ENCODE measurements at regions not wholly inside any gene's neighbourhood (a gene's known extent, or its start where the extent isn't known, plus 50 kb on each side); places are given as distances from the start of the nearest gene placed in this dataset.

GRCh38 chr5:98108497-98108896, 665.0 kb upstream of the RGMB start:
- Histone ChIP-seq H4K20me1 (ENCODE audit: insufficient read depth) (no peaks in the 10 kb centered on the region), H3K9me3 (ENCODE audit: low read depth) (no peaks in the 10 kb centered on the region), H3K9me2 (ENCODE audit: insufficient read depth) (no peaks in the 10 kb centered on the region), H3K4me2 (ENCODE audit: unreplicated experiment) (peak overlapping the region; percentile 68), H2AFZ (0 out of 2 replicates have a peak overlapping the region, but pooled peaks have one; percentile 5), H3F3A (ENCODE audit: insufficient read depth) (peaks cover 42% of the 10 kb centered on the region), H3K4me1 (ENCODE audit: insufficient read depth) (peaks cover 55% of the 10 kb centered on the region), H3K4me3 (peak overlapping the region; percentile 29), H3K9ac (peak overlapping the region; percentile 83), H3K79me2 (ENCODE audit: insufficient read depth) (no peaks in the 10 kb centered on the region), H3K27me3 (replicated peaks; ENCODE audit: insufficient read depth) (no peaks in the 10 kb centered on the region), H3K36me3 (ENCODE audit: low read depth) (no peaks in the 10 kb centered on the region), H3K27ac (peak overlapping the region; percentile 98)
- in situ Hi-C loops (cut with MboI), result no loop called here
- DNase-seq, result peak; percentile 92
- WGBS, 2 experiments (ENCODE audit: low coverage in 1 of 2, low lambda C conversion rate in 2 of 2, missing lambda C conversion rate in 2 of 2), result 0% methylated on average over 1 of the region's 1 CpG
- TF ChIP-seq EZH2 (IDR thresholded peaks at IDR 0.05; ENCODE audit: insufficient read depth, poor library complexity, severe bottlenecking), result no peak
- no peak for TF ChIP-seq EZH2phosphoT487 (IDR thresholded peaks at IDR 0.05; ENCODE audit: insufficient read depth, low read depth)

- H3K36me3 ChIP-seq (ENCODE audit: low read depth), result no peaks in the 10 kb centered on the region
- DNase-seq, result peak; percentile 82
- H2AFZ ChIP-seq, result no peak overlapping the region
- no peaks in the 10 kb centered on the region for H3K9me3 ChIP-seq (ENCODE audit: low read depth)
- no peaks in the 10 kb centered on the region for H3K79me2 ChIP-seq (ENCODE audit: insufficient read depth)
- no peaks in the 10 kb centered on the region for H4K20me1 ChIP-seq (ENCODE audit: insufficient read depth)
- WGBS, 2 experiments (ENCODE audit: low coverage in 1 of 2, low lambda C conversion rate in 2 of 2, missing lambda C conversion rate in 2 of 2), result 40 to 53% methylated on average over 2 of the region's 2 CpGs
- no peak for TF ChIP-seq EZH2phosphoT487 (IDR thresholded peaks at IDR 0.05; ENCODE audit: insufficient read depth, low read depth)
- no peak for TF ChIP-seq EZH2 (IDR thresholded peaks at IDR 0.05; ENCODE audit: insufficient read depth, poor library complexity, severe bottlenecking)
- H3K9me2 ChIP-seq (ENCODE audit: insufficient read depth), result no peaks in the 10 kb centered on the region
- peak overlapping the region; percentile 83 for H3K9ac ChIP-seq
- H3K4me3 ChIP-seq, result peak overlapping the region; percentile 29
- no peaks in the 10 kb centered on the region for H3K27me3 ChIP-seq (replicated peaks; ENCODE audit: insufficient read depth)
- H3K27ac ChIP-seq, result peak overlapping the region; percentile 98
- peaks cover 55% of the 10 kb centered on the region for H3K4me1 ChIP-seq (ENCODE audit: insufficient read depth)
- in situ Hi-C loops (cut with MboI), result no loop called here
- H3F3A ChIP-seq (ENCODE audit: insufficient read depth), result peaks cover 42% of the 10 kb centered on the region
- H3K4me2 ChIP-seq (ENCODE audit: unreplicated experiment), result peak overlapping the region; percentile 68
Measured at GRCh38 chr5:98109561-98110006, 663.9 kb upstream of the RGMB start.

GRCh38 chr5:98110282-98110691, 663.2 kb upstream of the RGMB start:
- DNase-seq, result peak; percentile 79
- peak overlapping the region; percentile 83 for H3K9ac ChIP-seq
- TF ChIP-seq EZH2phosphoT487 (IDR thresholded peaks at IDR 0.05; ENCODE audit: insufficient read depth, low read depth) (no peak), EZH2 (IDR thresholded peaks at IDR 0.05; ENCODE audit: insufficient read depth, poor library complexity, severe bottlenecking) (no peak)
- peak overlapping the region; percentile 98 for H3K27ac ChIP-seq
- no peaks in the 10 kb centered on the region for H4K20me1 ChIP-seq (ENCODE audit: insufficient read depth)
- H3K9me3 ChIP-seq (ENCODE audit: low read depth), result no peaks in the 10 kb centered on the region
- H3K36me3 ChIP-seq (ENCODE audit: low read depth), result no peaks in the 10 kb centered on the region
- peaks cover 42% of the 10 kb centered on the region for H3F3A ChIP-seq (ENCODE audit: insufficient read depth)
- no peaks in the 10 kb centered on the region for H3K9me2 ChIP-seq (ENCODE audit: insufficient read depth)
- H3K4me2 ChIP-seq (ENCODE audit: unreplicated experiment), result peak overlapping the region; percentile 68
- in situ Hi-C loops (cut with MboI), result no loop called here
- H3K27me3 ChIP-seq (replicated peaks; ENCODE audit: insufficient read depth), result no peaks in the 10 kb centered on the region
- peak overlapping the region; percentile 29 for H3K4me3 ChIP-seq
- H3K79me2 ChIP-seq (ENCODE audit: insufficient read depth), result no peaks in the 10 kb centered on the region
- peaks cover 55% of the 10 kb centered on the region for H3K4me1 ChIP-seq (ENCODE audit: insufficient read depth)
- 0% methylated on average over 4 of the region's 4 CpGs for WGBS, 2 experiments (ENCODE audit: low coverage in 1 of 2, low lambda C conversion rate in 2 of 2, missing lambda C conversion rate in 2 of 2)
- H2AFZ ChIP-seq, result no peak overlapping the region; the same call in 1 of the 2 replicates

- TF ChIP-seq EZH2phosphoT487 (IDR thresholded peaks at IDR 0.05; ENCODE audit: insufficient read depth, low read depth) (no peak), EZH2 (IDR thresholded peaks at IDR 0.05; ENCODE audit: insufficient read depth, poor library complexity, severe bottlenecking) (no peak)
- DNase-seq, result peak; percentile 12
- WGBS, 2 experiments (ENCODE audit: low coverage in 1 of 2, low lambda C conversion rate in 2 of 2, missing lambda C conversion rate in 2 of 2), result 77 to 78% methylated on average over 4 of the region's 4 CpGs
- H3K9me2 ChIP-seq (ENCODE audit: insufficient read depth), result no peaks in the 10 kb centered on the region
- H2AFZ ChIP-seq, result no peak overlapping the region
- peak overlapping the region; percentile 68 for H3K4me2 ChIP-seq (ENCODE audit: unreplicated experiment)
- peak overlapping the region; percentile 83 for H3K9ac ChIP-seq
- in situ Hi-C loops (cut with MboI), result no loop called here
- H3K27ac ChIP-seq, result peak overlapping the region; percentile 98
- no peaks in the 10 kb centered on the region for H3K79me2 ChIP-seq (ENCODE audit: insufficient read depth)
- H3K9me3 ChIP-seq (ENCODE audit: low read depth), result no peaks in the 10 kb centered on the region
- peaks cover 42% of the 10 kb centered on the region for H3F3A ChIP-seq (ENCODE audit: insufficient read depth)
- H3K36me3 ChIP-seq (ENCODE audit: low read depth), result no peaks in the 10 kb centered on the region
- peaks cover 55% of the 10 kb centered on the region for H3K4me1 ChIP-seq (ENCODE audit: insufficient read depth)
- no peak overlapping the region for H3K4me3 ChIP-seq
- H4K20me1 ChIP-seq (ENCODE audit: insufficient read depth), result no peaks in the 10 kb centered on the region
- H3K27me3 ChIP-seq (replicated peaks; ENCODE audit: insufficient read depth), result no peaks in the 10 kb centered on the region
Measured at GRCh38 chr5:98110791-98111190, 662.7 kb upstream of the RGMB start.

GRCh38 chr5:98111686-98112085, 661.8 kb upstream of the RGMB start:
- TF ChIP-seq EZH2 (IDR thresholded peaks at IDR 0.05; ENCODE audit: insufficient read depth, poor library complexity, severe bottlenecking) (no peak), EZH2phosphoT487 (IDR thresholded peaks at IDR 0.05; ENCODE audit: insufficient read depth, low read depth) (no peak)
- no peak overlapping the region for H3K27ac ChIP-seq
- H3K9ac ChIP-seq, result no peak overlapping the region
- no peaks in the 10 kb centered on the region for H3K27me3 ChIP-seq (replicated peaks; ENCODE audit: insufficient read depth)
- peak; percentile 30 for DNase-seq
- peaks cover 35% of the 10 kb centered on the region for H3F3A ChIP-seq (ENCODE audit: insufficient read depth)
- no peaks in the 10 kb centered on the region for H4K20me1 ChIP-seq (ENCODE audit: insufficient read depth)
- no peaks in the 10 kb centered on the region for H3K9me2 ChIP-seq (ENCODE audit: insufficient read depth)
- H3K9me3 ChIP-seq (ENCODE audit: low read depth), result no peaks in the 10 kb centered on the region
- in situ Hi-C loops (cut with MboI), result no loop called here
- no peak overlapping the region for H3K4me3 ChIP-seq
- no peak overlapping the region for H2AFZ ChIP-seq
- no peaks in the 10 kb centered on the region for H3K79me2 ChIP-seq (ENCODE audit: insufficient read depth)
- no peak overlapping the region for H3K4me2 ChIP-seq (ENCODE audit: unreplicated experiment)
- H3K4me1 ChIP-seq (ENCODE audit: insufficient read depth), result peaks cover 48% of the 10 kb centered on the region
- no peaks in the 10 kb centered on the region for H3K36me3 ChIP-seq (ENCODE audit: low read depth)

Measured in GM23248 (cell line).